ENCODE measurements at regions not wholly inside any gene's neighbourhood (a gene's known extent, or its start where the extent isn't known, plus 50 kb on each side); places are given as distances from the start of the nearest gene placed in this dataset.
"Not testable (repeated sequence)": the region's sequence is repeated elsewhere in the genome, so short reads cannot be mapped to it uniquely, and the experiment has no call there.

DNA sequence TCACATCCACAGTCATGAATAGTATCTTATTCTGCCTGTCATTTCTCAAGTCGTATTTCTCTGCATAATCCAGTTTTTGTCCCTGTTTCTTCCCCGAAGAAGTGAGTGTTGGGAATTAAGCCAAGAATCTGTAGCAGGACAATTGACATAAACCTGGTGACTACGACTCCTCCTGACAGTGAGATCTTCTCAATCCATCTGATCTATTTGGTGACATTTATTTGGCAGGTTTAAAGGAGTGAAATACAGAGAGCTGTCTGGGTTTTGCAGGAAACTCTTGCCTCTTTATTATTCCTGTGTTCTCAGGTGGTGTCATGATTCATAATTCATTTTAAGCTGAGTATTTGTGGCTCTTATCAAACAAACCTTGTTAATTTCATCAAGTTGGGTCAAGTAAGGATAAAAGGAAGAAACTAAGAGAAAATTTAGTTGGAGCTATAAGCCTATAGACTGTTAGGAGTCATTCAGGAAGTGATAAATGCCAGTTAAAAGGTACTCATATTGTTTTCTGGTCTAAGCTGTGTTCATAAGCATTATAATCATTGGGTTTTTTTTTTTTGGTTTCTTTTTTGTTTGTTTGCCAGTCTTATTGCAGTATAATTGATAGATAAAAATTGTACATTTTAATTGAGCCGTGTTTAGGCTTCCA lies 95.9 kb upstream of the PCSK1 start:
- DNase-seq (ENCODE audit: low spot score): no peak

DNA sequence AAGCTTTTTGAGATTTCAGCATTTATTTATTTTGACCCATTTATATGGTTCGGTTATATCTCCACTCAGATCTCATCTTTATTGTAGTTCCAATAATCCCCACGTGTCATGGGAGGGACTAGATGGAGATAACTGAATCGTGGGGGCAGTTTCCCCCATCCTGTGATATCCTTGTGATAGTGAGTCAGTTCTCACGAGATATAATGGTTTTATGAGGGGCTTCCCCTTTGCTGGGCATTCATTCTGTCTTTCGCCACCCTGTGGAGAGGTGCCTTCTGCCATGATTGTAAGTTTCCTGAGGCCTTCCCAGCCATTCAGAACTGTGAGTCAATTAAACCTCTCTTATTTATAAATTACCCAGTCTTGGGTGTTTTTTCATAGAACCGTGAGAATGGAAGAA lies 96.5 kb upstream of the PCSK1 start:
- DNase-seq (ENCODE audit: low spot score): no peak

DNA sequence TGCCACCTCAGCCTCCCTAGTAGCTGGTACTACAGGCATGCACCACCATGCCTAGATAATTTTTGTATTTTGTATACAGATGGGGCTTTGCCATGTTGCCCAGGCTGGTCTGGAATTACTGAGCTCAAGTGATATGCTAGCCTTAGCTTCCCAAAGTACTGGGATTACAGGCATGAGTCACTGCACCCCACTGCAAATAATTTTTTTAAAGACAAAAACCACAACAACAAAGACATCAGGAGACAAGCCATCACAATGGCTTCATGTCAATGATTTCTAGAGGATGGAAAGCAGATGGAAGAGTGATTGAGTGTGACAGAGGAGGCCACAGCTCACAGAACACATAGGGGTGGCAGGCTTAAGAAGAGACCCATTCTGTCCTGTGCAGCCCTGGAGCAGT lies 97.9 kb upstream of the PCSK1 start:
- DNase-seq (ENCODE audit: low spot score): no peak

DNA sequence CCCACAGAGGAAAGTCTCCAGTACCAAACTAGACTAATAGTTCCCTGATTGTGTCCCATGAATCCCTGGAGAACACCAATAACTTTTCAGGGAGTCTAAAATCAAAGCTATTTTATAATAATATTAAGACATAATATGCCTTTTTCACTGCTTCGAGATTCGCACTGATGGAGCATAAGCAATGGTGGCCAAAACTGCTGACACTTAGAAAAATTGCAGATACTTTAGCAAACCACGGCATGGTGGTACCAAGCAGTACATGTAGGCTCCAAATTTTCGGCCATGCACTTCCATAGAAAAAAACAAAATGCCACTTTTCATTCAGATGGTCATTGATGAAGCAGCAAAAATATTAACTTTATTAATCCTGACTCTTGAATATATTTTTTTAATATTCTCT lies 100.3 kb upstream of the PCSK1 start:
- DNase-seq (ENCODE audit: low spot score): no peak

DNA sequence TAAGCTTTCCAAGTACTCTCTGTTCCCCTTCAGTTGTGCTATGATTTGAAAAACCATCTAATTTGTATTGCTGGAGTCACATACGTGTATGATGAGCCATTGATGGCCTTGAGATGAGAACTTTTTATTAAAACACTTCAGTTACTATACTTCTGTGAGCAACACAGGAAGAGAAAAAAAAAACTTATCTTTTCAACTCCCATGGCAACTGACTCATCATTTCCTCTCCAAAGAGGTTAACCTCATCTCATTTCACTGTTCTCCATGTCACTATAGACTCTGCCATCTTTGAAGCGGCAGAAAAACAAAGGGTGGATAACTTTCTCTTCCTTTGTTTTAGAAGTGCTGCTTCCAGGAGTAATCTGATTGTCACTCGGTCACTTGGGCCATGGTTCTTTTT lies 104.3 kb upstream of the PCSK1 start:
- DNase-seq (ENCODE audit: low spot score): no peak

DNA sequence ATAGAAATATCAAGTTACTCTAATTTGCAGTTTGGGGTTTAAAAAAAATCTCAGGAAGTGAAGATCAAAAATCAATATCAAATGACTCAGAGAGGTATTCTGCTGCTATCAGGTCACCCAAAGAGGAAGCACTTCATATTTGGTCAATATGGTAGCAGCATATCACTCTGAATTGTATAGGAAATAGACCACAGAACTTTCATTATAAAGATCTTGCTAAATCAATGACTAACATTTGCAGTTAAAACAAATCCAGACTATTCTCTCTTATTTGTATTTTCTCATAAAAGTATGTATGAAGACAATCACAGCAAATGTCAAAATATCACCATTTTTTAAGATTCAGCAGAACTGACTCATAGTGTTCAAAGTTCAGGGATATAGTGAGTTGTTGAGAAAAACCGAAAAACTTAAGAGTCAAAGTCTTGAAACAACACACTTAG lies 105.8 kb upstream of the PCSK1 start:
- DNase-seq (ENCODE audit: low spot score): no peak

DNA sequence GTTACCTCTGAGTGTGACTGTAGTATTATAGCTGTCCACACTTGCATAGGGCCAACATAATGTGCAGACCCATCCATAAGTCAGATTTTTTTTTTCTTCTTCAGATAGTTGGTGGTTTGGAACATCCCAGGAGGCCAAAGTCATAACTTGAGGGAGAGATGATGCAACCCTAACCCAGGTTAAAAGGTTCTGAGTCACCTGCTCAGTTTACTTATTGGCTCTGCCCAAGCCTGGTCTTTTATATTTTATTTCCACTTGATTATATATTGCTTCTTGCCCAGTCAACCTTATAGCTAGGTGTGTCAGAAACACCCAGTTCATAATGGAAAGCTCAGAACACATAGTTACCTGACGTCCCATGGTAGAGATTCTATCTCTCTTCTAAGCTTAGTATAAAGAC lies 113.1 kb upstream of the PCSK1 start:
- DNase-seq (ENCODE audit: low spot score): no peak

DNA sequence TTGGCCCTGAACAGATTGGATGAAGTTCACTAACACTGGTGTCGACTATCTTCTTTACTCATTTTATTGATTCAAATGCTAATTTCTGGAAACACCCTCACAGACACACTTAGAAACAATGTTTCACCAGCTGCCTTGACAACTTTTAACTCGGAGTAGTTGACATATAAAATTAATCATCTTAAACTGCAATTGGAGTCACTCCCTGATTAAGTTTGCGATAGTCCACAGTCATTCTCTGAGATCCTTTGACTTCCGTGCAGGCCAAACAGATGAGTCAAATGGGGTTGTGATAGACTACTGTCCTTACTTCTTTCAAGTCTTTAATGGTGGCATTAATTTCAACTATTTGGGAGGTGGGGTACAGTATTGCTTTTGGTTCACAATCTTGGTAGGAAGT lies 114.4 kb upstream of the PCSK1 start:
- no peak for DNase-seq (ENCODE audit: low spot score)

DNA sequence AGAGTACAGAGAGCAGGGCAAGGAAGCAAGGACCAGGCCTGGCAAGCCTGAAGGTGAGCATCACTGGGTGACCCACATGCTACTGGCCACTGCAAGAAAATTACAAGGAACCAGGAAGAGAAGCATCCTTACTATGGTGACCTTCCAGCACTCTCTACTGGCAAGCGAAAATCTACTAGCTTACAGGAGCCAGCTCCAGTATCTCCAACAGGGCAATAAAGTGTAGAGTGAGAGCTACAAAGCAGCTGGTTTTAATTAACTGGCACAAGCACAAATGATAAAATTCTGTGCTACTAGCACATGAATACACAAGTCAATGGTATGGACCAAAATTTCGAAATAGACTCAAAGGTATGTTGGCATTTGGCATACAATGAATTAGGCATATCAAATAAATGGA lies 113.3 kb upstream of the CAST start:
- no peak for DNase-seq (ENCODE audit: low spot score)

DNA sequence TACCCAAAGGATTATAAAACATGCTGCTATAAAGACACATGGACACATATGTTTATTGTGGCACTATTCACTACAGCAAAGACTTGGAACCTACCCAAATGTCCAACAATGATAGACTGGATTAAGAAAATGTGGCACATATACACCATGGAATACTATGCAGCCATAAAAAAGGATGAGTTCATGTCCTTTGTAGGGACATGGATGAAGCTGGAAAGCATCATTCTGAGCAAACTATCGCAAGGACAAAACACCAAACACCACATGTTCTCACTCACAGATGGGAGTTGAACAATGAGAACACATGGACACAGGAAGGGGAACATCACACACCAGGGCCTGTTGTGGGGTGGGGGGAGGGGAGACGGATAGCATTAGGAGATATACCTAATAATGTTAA lies 101.3 kb upstream of the CAST start:
- not testable (repeated sequence) for DNase-seq (ENCODE audit: low spot score)

DNA sequence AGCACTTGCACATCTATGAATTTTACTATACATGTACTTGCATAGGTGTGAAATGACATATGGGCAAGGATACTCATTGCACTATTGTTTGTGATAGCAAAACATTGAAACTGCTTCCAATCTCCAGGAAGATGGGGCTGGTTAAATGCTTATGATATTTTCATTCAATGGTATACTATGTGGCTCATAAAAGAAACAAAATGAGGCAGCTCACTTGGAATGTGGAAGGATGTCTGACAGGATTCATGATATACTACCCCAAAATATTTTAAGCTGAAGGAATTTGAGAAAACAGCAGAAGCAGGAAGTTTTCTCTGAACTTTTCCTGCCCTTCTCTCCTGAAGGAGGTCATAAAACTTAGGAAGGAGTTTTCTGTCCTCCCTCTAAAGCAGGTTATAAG lies 99.6 kb upstream of the CAST start:
- DNase-seq (ENCODE audit: low spot score): no peak

DNA sequence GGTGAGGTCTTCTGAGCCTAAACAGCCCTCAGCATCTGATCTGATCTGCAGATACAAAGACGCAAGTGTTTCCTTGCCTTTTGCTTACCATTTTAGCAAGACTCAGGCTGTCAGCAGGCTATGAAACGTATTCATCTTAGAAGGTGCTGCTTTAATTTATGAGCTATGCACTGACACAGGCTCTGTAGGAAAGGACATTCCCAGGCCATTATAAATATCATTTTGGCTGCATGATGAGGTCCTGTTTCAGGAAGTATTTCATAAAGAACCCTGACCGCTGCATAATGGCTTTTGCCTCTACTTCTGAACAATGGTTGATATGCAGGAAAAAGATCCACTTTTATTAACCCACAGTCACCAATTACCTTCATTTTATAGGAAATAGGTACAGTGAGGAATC lies 98.4 kb upstream of the CAST start:
- DNase-seq (ENCODE audit: low spot score): no peak

DNA sequence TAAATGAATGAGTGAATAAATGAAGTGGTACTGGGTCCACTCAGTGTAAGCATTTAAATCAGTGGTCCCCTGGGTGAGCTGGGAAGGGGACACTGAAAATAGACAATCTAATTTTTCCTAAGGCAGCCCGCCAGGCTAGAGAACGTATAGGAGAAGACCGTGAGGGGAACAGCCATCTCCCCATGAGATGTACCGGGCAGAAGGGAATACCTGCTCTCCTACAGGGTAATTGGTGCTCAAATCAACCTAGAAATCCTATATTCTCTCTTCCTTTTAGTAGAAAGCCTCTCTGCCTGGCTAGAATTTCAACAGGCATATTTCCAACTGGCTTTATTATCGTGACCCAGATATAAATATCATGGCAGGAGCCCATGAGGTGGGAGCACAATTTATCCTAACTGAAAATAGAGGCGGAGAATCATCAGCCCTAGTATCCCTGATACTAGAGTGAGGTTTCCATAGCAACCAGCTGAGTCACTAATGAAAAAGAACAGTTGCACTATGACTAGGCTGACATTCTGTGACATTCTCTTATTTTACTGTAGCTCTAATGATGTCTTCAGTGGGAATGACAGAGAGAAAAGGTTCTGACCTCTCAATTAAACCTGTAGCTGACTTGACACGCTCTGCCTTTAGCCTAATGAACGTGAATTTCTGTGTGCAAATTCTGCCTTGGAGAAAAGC lies 96.5 kb upstream of the CAST start:
- DNase-seq (ENCODE audit: low spot score): peak; percentile 13

DNA sequence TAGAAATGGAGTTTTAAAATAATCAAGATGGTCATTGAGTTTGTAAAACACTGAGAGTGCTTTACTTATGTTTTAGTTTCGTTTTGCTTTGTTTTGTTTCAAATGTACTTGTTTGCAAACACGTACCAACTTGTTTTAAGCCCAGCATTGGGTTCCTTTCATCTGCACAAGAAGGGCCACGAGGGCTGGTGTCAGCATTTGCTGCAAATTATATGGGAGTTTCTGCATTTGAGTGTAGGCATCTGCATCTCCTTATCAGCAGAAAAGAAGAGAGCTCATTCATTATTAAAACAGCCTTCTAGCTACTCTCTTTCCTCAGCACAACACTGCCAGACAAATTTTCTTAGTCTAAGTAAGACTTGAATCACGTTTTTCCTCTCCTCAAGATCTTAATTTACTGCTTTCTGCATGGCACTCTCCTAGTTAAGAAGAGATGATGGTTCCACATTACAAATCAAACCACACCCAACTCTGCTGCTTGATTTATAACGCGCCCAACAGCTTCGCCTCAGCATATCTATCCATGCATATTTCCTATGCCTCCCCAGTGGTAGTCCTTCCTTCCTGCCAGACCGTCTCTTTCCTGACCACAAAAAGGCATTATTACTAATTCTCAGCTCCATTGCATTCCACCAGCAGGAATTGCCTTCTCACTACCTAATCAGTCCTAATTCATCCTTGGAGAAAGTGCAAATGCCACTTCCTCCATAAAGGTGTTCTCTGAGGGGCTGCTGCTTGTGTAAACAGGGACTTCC lies 95.2 kb upstream of the CAST start:
- no peak for DNase-seq (ENCODE audit: low spot score)

DNA sequence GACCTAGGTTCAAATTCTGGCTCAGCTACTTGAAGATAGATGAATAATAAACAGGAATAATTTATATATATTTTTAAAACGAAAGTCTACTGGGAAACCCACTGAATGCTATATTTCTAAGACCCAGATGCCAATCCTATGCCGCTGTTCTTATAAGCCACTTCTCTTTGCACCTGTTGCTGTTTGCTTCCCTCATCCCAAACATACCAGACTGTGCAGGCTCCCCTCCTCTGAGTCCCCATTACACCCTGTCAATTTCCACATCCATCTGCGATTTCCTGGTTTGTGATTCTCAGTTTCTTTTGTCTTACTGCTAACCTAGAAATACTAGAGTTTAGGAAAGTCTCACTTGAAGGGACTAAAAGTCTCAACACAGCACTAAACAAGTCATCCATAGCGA lies 92.8 kb upstream of the CAST start:
- DNase-seq (ENCODE audit: low spot score): no peak

DNA sequence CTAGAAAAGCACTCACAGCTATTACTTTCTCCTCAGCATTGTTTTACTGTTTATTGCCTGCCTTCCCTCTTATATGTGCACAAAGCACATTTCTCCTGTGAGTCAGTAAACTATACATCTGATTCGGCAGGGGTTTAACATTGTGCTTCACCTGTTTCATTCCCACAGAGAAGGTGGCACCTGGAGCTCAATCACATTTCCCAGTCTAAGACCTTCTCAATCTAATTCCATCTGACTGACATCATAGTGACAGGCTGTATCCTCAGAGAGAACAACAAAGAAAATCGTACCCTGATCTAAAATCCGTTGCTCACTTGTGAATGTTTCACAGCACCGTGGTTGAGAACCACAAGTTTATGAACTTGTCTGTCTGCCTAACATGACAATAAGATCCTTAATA lies 92.4 kb upstream of the CAST start:
- DNase-seq (ENCODE audit: low spot score): no peak

DNA sequence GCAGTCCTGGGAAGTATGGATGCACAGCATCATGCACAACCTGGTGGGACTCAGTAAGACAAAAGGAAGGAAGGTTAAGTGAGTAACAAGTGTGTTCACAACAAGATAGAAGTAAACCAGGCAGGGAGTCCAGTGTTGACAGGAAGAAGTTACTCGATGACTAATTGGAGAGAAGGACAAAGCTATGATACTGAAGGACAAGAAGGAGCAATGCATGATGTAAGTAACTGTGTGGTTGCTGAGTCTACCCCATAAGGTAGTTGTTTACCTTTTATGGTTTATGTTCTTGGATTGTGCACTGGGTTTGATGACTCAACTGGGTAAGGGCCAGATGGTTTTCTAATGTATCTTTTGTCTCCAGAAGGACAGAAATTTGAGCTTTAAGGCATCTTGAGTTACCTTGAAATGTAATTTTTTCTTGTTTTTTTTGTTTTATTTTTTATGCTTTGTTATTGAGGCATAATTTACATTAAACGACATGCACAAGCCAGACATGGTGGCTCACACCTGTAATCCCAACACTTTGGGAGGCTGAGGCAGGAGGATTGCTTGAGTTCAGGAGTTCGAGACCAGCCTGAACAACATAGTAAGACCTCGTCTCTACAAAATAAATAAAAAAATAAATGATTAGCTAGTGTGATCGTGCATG lies 89.2 kb upstream of the CAST start:
- DNase-seq (ENCODE audit: low spot score): no peak

DNA sequence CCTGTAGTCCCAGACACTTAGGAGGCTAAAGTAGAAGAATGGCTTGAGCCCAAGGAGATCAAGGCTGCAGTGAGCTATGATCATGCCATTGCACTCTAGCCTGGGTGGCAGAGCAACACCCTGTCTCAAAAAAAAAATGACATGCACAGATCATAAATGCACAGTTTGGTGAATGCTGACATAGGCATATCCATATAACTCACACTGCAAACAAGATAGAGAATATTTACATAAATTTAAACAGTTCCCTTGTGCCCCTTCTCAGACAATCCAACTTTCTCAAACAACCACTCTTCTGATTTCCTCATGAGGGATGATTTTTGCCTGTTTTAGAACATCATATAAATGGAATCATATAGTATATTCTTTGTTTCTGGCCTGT lies 88.7 kb upstream of the CAST start:
- no peak for DNase-seq (ENCODE audit: low spot score)

DNA sequence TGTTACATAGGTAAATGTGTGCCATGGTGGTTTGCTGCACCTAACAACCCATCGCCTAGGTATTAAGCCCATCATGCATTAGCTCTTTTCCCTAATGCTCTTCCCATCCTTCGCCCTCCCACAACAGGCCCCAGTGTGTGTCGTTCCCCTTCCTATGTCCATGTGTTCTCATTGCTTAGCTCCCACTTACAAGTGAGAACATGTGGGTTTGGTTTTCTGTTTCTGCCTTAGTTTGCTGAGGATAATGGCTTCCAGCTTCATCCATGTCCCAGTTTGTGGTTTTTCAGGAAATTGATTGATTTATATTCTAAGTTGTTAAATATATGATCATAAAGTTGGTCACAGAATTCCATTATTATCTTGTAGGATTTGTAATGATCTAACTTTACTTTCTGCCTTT lies 85.3 kb upstream of the CAST start:
- no peak for DNase-seq (ENCODE audit: low spot score)

DNA sequence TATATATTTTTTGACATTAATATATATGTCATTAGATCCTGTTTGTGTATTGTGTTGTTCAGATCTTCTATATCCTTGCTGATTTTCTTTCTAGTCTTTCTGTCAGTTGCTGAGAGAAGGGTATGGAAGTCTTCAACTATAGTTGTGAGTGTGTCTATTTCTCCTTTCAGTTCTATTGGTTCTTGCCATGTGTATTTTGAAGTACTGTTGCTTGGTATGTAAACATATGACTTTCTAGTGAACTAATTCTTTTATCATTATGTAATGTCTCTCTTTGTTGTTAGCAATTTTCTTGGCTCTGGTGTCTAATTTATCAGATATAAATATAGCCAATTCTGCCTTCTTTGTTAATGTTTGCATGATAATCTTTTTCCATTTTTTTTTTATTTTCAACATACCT lies 84.3 kb upstream of the CAST start:
- DNase-seq (ENCODE audit: low spot score): no peak

DNA sequence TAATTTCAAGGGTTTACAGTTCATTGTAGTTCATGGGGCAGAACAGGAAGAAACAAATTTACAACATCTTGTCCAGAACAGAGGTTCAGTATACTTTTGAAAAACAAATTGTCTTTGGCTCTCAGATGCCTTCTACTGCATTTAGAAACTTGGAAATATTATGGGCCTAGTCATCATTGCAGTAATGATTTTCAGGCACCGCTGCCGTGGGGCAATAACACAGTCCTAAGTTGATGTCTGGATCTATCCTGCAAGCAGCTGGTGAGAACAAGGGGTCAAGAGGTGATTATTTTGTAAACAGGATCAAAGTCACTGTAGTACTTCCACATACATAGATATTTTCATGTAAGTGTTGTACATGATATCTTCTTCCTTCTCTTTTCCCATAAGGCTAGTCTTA lies 82.5 kb upstream of the CAST start:
- no peak for DNase-seq (ENCODE audit: low spot score)

DNA sequence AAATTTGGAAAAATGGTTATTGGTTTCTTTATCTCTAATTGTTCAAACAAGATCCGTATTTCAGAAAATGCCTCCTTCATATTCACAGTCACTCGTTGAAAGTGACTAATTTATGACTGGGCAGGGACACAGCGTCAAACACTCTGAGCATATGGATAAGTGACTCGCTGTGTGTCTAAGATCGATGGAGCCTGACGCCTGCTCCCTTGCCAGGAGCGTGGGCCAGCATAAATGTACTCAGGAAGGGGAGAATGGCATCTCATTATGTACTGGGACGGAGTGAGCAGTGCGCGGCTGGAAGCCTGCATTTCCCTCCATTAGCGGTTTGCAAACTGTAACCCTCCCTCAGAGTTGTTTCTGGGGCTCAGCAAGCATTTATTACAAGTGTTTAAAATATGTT lies 79.8 kb upstream of the CAST start:
- DNase-seq (ENCODE audit: low spot score): no peak

DNA sequence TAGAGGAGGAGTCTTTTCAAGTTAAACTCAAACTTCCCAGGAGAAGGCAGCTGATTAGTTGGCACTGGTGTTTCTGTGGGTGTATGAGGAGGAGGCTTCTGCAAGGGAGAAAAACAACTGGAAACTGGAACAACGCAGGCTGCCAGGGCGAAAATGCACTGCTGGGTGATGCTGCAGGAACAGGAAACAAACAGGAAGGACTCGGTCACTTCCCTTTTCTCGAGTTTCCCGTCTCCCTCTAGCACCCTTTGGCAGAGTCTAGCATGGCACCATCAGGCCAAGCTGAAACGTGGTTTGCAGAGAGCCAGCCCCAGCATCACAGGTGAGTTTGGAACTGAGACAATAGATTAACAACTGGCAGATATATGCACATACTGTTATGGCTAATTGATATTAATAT lies 77.5 kb upstream of the CAST start:
- DNase-seq (ENCODE audit: low spot score): no peak
